K562 (cell line): ENCODE measurements at regions not wholly inside any gene's neighbourhood (a gene's known extent, or its start where the extent isn't known, plus 50 kb on each side); places are given as distances from the start of the nearest gene placed in this dataset.

Experiments
- ASH1L ChIP-seq: fragments of 450-650 bp; IDR thresholded peaks from 2 replicates; pipeline ENCODE4 v1.6.1; 2018; ENCODE audit warnings: borderline replicate concordance, mild to moderate bottlenecking, low read depth; ENCODE audit not compliant: partially characterized antibody
- GTF2E2 ChIP-seq: fragments of 200-800 bp; sonication (Bioruptor generic); IDR thresholded peaks from 2 replicates; pipeline ENCODE4 v1.6.1; 2016; ENCODE audit warnings: missing genetic modification characterization, missing compliant biosample characterization
- HNRNPL ChIP-seq: fragments of 200-400 bp; formaldehyde crosslinking; IDR thresholded peaks from 2 replicates; pipeline ENCODE4 v1.6.1; 2017; ENCODE audit warnings: low read depth, mild to moderate bottlenecking, low read length
- MYNN ChIP-seq, 2 experiments: sonication (generic); formaldehyde crosslinking in 1 of 2; IDR thresholded peaks; 2 replicates each; pipeline versions ENCODE4 v1.5.0 to v1.6.1; 2016 to 2020; ENCODE audit warnings: antibody characterized with exemption in 1 of 2, missing genetic modification reagents in 1 of 2
- NR2F6 ChIP-seq: fragments of 450-650 bp; formaldehyde crosslinking; IDR thresholded peaks from 2 replicates; pipeline ENCODE4 v1.4.0; 2020; ENCODE audit warnings: mild to moderate bottlenecking
- ZEB2 ChIP-seq: fragments of 450-650 bp; IDR thresholded peaks from 2 replicates; pipeline ENCODE4 v1.6.1; 2016
- TF ChIP-seq, protein P1 (sequence below), 3 experiments: IDR thresholded peaks in 2 of 3; conservative IDR thresholded peaks in 1 of 3; 2 replicates each; pipeline ENCODE4 v1.5.1; 2011 to 2012; ENCODE audit warnings: low read length in 3 of 3, mild to moderate bottlenecking in 3 of 3, control low read depth in 2 of 3, improper control_type of control experiment in 1 of 3, inconsistent platforms in 1 of 3, low read depth in 1 of 3, mixed read lengths in 1 of 3, moderate library complexity in 1 of 3; ENCODE audit not compliant: insufficient read depth in 2 of 3

GRCh38 chr2:64859312-64860212 lies 129.6 kb upstream of the SLC1A4 start:
- TF ChIP-seq, protein P1, sequence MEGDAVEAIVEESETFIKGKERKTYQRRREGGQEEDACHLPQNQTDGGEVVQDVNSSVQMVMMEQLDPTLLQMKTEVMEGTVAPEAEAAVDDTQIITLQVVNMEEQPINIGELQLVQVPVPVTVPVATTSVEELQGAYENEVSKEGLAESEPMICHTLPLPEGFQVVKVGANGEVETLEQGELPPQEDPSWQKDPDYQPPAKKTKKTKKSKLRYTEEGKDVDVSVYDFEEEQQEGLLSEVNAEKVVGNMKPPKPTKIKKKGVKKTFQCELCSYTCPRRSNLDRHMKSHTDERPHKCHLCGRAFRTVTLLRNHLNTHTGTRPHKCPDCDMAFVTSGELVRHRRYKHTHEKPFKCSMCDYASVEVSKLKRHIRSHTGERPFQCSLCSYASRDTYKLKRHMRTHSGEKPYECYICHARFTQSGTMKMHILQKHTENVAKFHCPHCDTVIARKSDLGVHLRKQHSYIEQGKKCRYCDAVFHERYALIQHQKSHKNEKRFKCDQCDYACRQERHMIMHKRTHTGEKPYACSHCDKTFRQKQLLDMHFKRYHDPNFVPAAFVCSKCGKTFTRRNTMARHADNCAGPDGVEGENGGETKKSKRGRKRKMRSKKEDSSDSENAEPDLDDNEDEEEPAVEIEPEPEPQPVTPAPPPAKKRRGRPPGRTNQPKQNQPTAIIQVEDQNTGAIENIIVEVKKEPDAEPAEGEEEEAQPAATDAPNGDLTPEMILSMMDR (IDR thresholded peaks at IDR 0.05 in 2 of 3, conservative IDR thresholded peaks at IDR 0.05 in 1 of 3; ENCODE audit: insufficient read depth in 2 of 3, low read depth in 1 of 3, low read length in 3 of 3): peak in 2 of 3 experiments; percentile 9 to 22; a peak in 1 of 6 replicates
- TF ChIP-seq MYNN (IDR thresholded peaks at IDR 0.05) (no peak), MYNN (CRISPR knock-in tag; IDR thresholded peaks at IDR 0.05) (no peak), NR2F6 (CRISPR knock-in tag) (no peak), ASH1L (no peak), HNRNPL (peak; percentile 29; the same call in 1 of the 2 replicates), GTF2E2 (tag) (no peak), ZEB2 (no peak)
